H9 (cell line): ENCODE measurements at regions not wholly inside any gene's neighbourhood (a gene's known extent, or its start where the extent isn't known, plus 50 kb on each side); places are given as distances from the start of the nearest gene placed in this dataset.

Source experiments
- DNase-seq: peaks from one replicate; pipeline ENCODE4 v3.0.0-alpha.2; 2017
- H2AFZ ChIP-seq: one replicate; pipeline ENCODE4 v1.6.1; 2013; ENCODE audit warnings: mild to moderate bottlenecking, low read length, control low read depth, moderate library complexity
- H2AK5ac ChIP-seq: 2 replicates; pipeline ENCODE4 v1.6.1; 2013; ENCODE audit warnings: low read length, control low read depth, mixed read lengths; ENCODE audit not compliant: insufficient read length
- H2BK120ac ChIP-seq: one replicate; pipeline ENCODE4 v1.6.1; 2013; ENCODE audit warnings: low read depth, mild to moderate bottlenecking, low read length, control low read depth, inconsistent platforms; ENCODE audit not compliant: poor library complexity, severe bottlenecking
- H2BK12ac ChIP-seq: 2 replicates; pipeline ENCODE4 v1.6.1; 2013; ENCODE audit warnings: low read length, control low read depth, mixed read lengths, low read depth; ENCODE audit not compliant: insufficient read length
- H2BK15ac ChIP-seq: 2 replicates; pipeline ENCODE4 v1.6.1; 2013; ENCODE audit warnings: low read depth, low read length, control low read depth
- H2BK20ac ChIP-seq: one replicate; pipeline ENCODE4 v1.6.1; 2013; ENCODE audit warnings: low read depth, mild to moderate bottlenecking, low read length, control low read depth, inconsistent platforms; ENCODE audit not compliant: poor library complexity, severe bottlenecking
- H2BK5ac ChIP-seq: 2 replicates; pipeline ENCODE4 v1.6.1; 2013; ENCODE audit warnings: low read length, control low read depth, mixed read lengths; ENCODE audit not compliant: insufficient read length
- H3K14ac ChIP-seq: 2 replicates; pipeline ENCODE4 v1.6.1; 2013; ENCODE audit warnings: low read length, control low read depth; ENCODE audit not compliant: insufficient read depth
- H3K18ac ChIP-seq: 2 replicates; pipeline ENCODE4 v1.6.1; 2013; ENCODE audit warnings: low read depth, mild to moderate bottlenecking, mixed read lengths, low read length, control low read depth; ENCODE audit not compliant: insufficient read length
- H3K23ac ChIP-seq: 2 replicates; pipeline ENCODE4 v1.6.1; 2013; ENCODE audit warnings: low read length, control low read depth, mixed read lengths, low read depth; ENCODE audit not compliant: insufficient read length
- H3K23me2 ChIP-seq: 2 replicates; pipeline ENCODE4 v1.6.1; 2013; ENCODE audit warnings: low read depth, mild to moderate bottlenecking, mixed read lengths, low read length, control low read depth; ENCODE audit not compliant: insufficient read length, poor library complexity, severe bottlenecking
- H3K27ac ChIP-seq: 2 replicates; pipeline ENCODE4 v1.5.1; 2013; ENCODE audit warnings: low read length, control low read depth, mixed read lengths, low read depth; ENCODE audit not compliant: insufficient read length
- H3K27me3 ChIP-seq: 2 replicates; pipeline ENCODE4 v1.6.1; 2013; ENCODE audit warnings: low read length, control low read depth, inconsistent platforms; ENCODE audit not compliant: insufficient read depth
- H3K4ac ChIP-seq: 2 replicates; pipeline ENCODE4 v1.6.1; 2013; ENCODE audit warnings: low read depth, mild to moderate bottlenecking, control low read depth, inconsistent platforms, low read length, moderate library complexity
- H3K4me1 ChIP-seq: 2 replicates; pipeline ENCODE4 v1.6.1; 2013; ENCODE audit warnings: low read length, control low read depth, inconsistent platforms; ENCODE audit not compliant: insufficient read depth
- H3K4me2 ChIP-seq: 2 replicates; pipeline ENCODE4 v1.6.1; 2013; ENCODE audit warnings: low read length, control low read depth, mixed read lengths; ENCODE audit not compliant: insufficient read length, insufficient read depth
- H3K56ac ChIP-seq: 2 replicates; pipeline ENCODE4 v1.6.1; 2013; ENCODE audit warnings: low read depth, mild to moderate bottlenecking, mixed read lengths, low read length, control low read depth; ENCODE audit not compliant: insufficient read length
- H3K79me1 ChIP-seq: 2 replicates; pipeline ENCODE4 v1.6.1; 2013; ENCODE audit warnings: low read depth, mild to moderate bottlenecking, moderate library complexity, low read length, control low read depth, inconsistent platforms; ENCODE audit not compliant: insufficient read depth, poor library complexity, severe bottlenecking
- H3K79me2 ChIP-seq: 2 replicates; pipeline ENCODE4 v1.6.1; 2013; ENCODE audit warnings: low read length, control low read depth, inconsistent platforms; ENCODE audit not compliant: insufficient read depth
- H3K9ac ChIP-seq: 2 replicates; pipeline ENCODE4 v1.6.1; 2013; ENCODE audit warnings: low read length, control low read depth, mixed read lengths; ENCODE audit not compliant: insufficient read length; ENCODE audit errors: extremely low read depth
- H3K9me3 ChIP-seq: one replicate; pipeline ENCODE4 v1.6.1; 2013; ENCODE audit warnings: low read depth, low read length, inconsistent platforms; ENCODE audit not compliant: control insufficient read depth
- H3T11ph ChIP-seq: one replicate; pipeline ENCODE4 v1.6.1; 2013; ENCODE audit warnings: mild to moderate bottlenecking, low read length, control low read depth, inconsistent platforms
- H4K20me1 ChIP-seq: one replicate; pipeline ENCODE4 v1.6.1; 2013; ENCODE audit not compliant: control insufficient read depth, insufficient read length, insufficient read depth
- H4K5ac ChIP-seq: 2 replicates; pipeline ENCODE4 v1.6.1; 2013; ENCODE audit warnings: low read depth, mild to moderate bottlenecking, mixed read lengths, low read length, control low read depth; ENCODE audit not compliant: insufficient read length
- H4K8ac ChIP-seq: replicated peaks from 2 replicates; pipeline ENCODE4 v1.6.1; 2013; ENCODE audit warnings: low read length, control low read depth, mixed read lengths, low read depth; ENCODE audit not compliant: insufficient read length
- H4K91ac ChIP-seq: 2 replicates; pipeline ENCODE4 v1.6.1; 2013; ENCODE audit warnings: low read depth, mild to moderate bottlenecking, moderate library complexity, mixed read lengths, low read length, control low read depth; ENCODE audit not compliant: insufficient read length
- H3K27ac Mint-ChIP-seq, 3 experiments: 2 replicates in 2 of 3; 3 replicates in 1 of 3; pipeline ENCODE4 v1.8.0; 2020 to 2021; ENCODE audit warnings: mixed read lengths in 3 of 3, mild to moderate bottlenecking in 1 of 3, moderate library complexity in 1 of 3
- H3K27me3 Mint-ChIP-seq: 2 replicates; pipeline ENCODE4 v1.8.0; 2021; ENCODE audit warnings: low read depth, mild to moderate bottlenecking, moderate library complexity, mixed read lengths
- H3K36me3 Mint-ChIP-seq, 3 experiments: 2 replicates in 2 of 3; 3 replicates in 1 of 3; pipeline ENCODE4 v1.8.0; 2020 to 2021; ENCODE audit warnings: low read depth in 3 of 3, mixed read lengths in 3 of 3; ENCODE audit not compliant: insufficient read depth in 1 of 3
- H3K4me1 Mint-ChIP-seq, 2 experiments: 2 replicates each; pipeline ENCODE4 v1.8.0; 2020; ENCODE audit warnings: mixed read lengths in 2 of 2
- H3K4me3 Mint-ChIP-seq, 2 experiments: 2 replicates in 1 of 2; 3 replicates in 1 of 2; pipeline ENCODE4 v1.8.0; 2020 to 2021; ENCODE audit warnings: mild to moderate bottlenecking in 2 of 2, mixed read lengths in 2 of 2, moderate library complexity in 1 of 2
- H3K9me3 Mint-ChIP-seq, 2 experiments: 2 replicates in 1 of 2; 3 replicates in 1 of 2; pipeline ENCODE4 v1.8.0; 2020; ENCODE audit warnings: mild to moderate bottlenecking in 2 of 2, mixed read lengths in 2 of 2, moderate library complexity in 1 of 2
- CTCF ChIP-seq: fragments of 200-600 bp; sonication (generic); conservative IDR thresholded peaks from 3 replicates; pipeline ENCODE4 v1.8.0; 2021; ENCODE audit warnings: antibody characterized with exemption, mild to moderate bottlenecking

GRCh38 chr14:98118749-98119148, 1153.2 kb downstream of the BCL11B start:
- H3K79me1 ChIP-seq: no peaks in the 10 kb centered on the region
- no peaks in the 10 kb centered on the region for H3K23me2 ChIP-seq
- no peak overlapping the region for H2AFZ ChIP-seq
- no peak overlapping the region for H3K4me3 Mint-ChIP-seq
- H3K23ac ChIP-seq: no peak overlapping the region
- no peak overlapping the region for H4K5ac ChIP-seq
- no peak overlapping the region for H2AK5ac ChIP-seq
- no peak overlapping the region for H3K14ac ChIP-seq
- H2BK15ac ChIP-seq: no peak overlapping the region
- no peaks in the 10 kb centered on the region for H3K9me3 ChIP-seq
- H3K27ac ChIP-seq: no peak overlapping the region
- no peaks in the 10 kb centered on the region for H3K36me3 Mint-ChIP-seq
- no peaks in the 10 kb centered on the region for H3K27me3 Mint-ChIP-seq
- H3K4me1 Mint-ChIP-seq: no peaks in the 10 kb centered on the region
- H3K56ac ChIP-seq: no peak overlapping the region
- H3T11ph ChIP-seq: no peak overlapping the region
- H3K27me3 ChIP-seq: no peaks in the 10 kb centered on the region
- no peaks in the 10 kb centered on the region for H3K9me3 Mint-ChIP-seq
- no peak overlapping the region for H3K4me2 ChIP-seq
- no peak overlapping the region for H3K27ac Mint-ChIP-seq
- no peak overlapping the region for H2BK120ac ChIP-seq
- H3K4ac ChIP-seq: no peak overlapping the region
- H4K91ac ChIP-seq: no peak overlapping the region
- no peak overlapping the region for H2BK12ac ChIP-seq
- H3K18ac ChIP-seq: no peak overlapping the region
- H2BK5ac ChIP-seq: no peak overlapping the region
- TF ChIP-seq CTCF: no peak
- no peaks in the 10 kb centered on the region for H3K4me1 ChIP-seq
- DNase-seq: no peak
- H3K79me2 ChIP-seq: no peaks in the 10 kb centered on the region
- H4K8ac ChIP-seq: no peak overlapping the region
- no peak overlapping the region for H3K9ac ChIP-seq
- no peaks in the 10 kb centered on the region for H4K20me1 ChIP-seq
- no peak overlapping the region for H2BK20ac ChIP-seq
